ENCODE measurements at regions not wholly inside any gene's neighbourhood (a gene's known extent, or its start where the extent isn't known, plus 50 kb on each side); places are given as distances from the start of the nearest gene placed in this dataset.

- Histone ChIP-seq H3K4me1 (ENCODE audit: insufficient read depth, low read length, severe bottlenecking) (peaks cover 13% of the 10 kb centered on the region), H3K79me2 (ENCODE audit: insufficient read depth, low read length) (no peaks in the 10 kb centered on the region), H3K4me3 (ENCODE audit: low read depth, low read length, poor library complexity, severe bottlenecking) (no peak overlapping the region), H3K9me3 (ENCODE audit: low read length) (0 out of 2 replicates have a peak, but pooled peaks cover 2% of the 10 kb centered on the region), H3K27ac (ENCODE audit: low read depth, low read length, poor library complexity, severe bottlenecking) (no peak overlapping the region), H3K27me3 (ENCODE audit: insufficient read depth, low read length) (no peaks in the 10 kb centered on the region), H3K4me2 (ENCODE audit: low read length) (no peak overlapping the region), H3K9me2 (ENCODE audit: low read depth, low read length) (no peaks in the 10 kb centered on the region), H3K36me3 (ENCODE audit: insufficient read depth, low read length) (no peaks in the 10 kb centered on the region), H4K20me1 (ENCODE audit: insufficient read depth, low read length) (no peaks in the 10 kb centered on the region), H3F3A (ENCODE audit: insufficient read depth, low read length) (peaks cover 2% of the 10 kb centered on the region; the same call in 1 of the 2 replicates), H2AFZ (ENCODE audit: low read length) (no peak overlapping the region), H3K9ac (ENCODE audit: low read length) (no peak overlapping the region)
- TF ChIP-seq, protein P1, sequence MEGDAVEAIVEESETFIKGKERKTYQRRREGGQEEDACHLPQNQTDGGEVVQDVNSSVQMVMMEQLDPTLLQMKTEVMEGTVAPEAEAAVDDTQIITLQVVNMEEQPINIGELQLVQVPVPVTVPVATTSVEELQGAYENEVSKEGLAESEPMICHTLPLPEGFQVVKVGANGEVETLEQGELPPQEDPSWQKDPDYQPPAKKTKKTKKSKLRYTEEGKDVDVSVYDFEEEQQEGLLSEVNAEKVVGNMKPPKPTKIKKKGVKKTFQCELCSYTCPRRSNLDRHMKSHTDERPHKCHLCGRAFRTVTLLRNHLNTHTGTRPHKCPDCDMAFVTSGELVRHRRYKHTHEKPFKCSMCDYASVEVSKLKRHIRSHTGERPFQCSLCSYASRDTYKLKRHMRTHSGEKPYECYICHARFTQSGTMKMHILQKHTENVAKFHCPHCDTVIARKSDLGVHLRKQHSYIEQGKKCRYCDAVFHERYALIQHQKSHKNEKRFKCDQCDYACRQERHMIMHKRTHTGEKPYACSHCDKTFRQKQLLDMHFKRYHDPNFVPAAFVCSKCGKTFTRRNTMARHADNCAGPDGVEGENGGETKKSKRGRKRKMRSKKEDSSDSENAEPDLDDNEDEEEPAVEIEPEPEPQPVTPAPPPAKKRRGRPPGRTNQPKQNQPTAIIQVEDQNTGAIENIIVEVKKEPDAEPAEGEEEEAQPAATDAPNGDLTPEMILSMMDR (IDR thresholded peaks at IDR 0.05; ENCODE audit: low read length), result no peak
- TF ChIP-seq EZH2 (IDR thresholded peaks at IDR 0.05; ENCODE audit: borderline replicate concordance, low read length), result no peak
Measured at GRCh38 chr9:29691145-29691544, 2117.9 kb upstream of the C9orf72 start.

DNA sequence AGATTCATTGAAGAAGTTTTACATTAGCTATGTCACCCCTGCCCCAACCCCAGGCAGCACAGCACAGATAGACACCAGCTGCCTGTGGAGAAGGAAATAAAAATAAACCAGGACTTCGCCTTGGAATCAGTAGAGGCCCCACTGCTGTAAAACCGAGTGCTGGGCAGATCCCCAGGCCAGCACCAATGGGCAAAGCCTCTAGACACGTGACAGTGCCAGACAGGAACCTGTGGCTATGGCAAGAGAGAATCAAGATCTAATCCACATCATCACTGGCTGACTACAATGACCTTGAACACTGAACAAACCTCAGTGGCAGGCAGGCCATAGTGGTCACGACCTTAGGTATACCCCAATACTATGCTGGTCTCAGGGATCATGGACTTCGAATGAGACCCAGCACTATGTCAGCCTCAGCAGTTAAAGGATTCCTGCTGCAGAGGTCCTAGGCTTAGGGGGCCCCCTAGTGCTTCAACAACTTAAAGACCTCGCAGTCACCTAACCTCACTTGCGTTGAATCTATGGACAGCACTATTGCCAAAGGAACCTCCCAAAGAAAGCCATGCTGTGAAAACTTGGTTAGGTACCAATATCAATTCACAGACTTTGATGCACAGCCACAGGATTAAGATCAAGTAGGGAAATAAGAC, 2118.6 kb upstream of the C9orf72 start:
- Histone ChIP-seq H2AFZ (ENCODE audit: low read length) (no peak overlapping the region), H3K79me2 (ENCODE audit: insufficient read depth, low read length) (no peaks in the 10 kb centered on the region), H3K9me3 (ENCODE audit: low read length) (0 out of 2 replicates have a peak, but pooled peaks cover 2% of the 10 kb centered on the region), H4K20me1 (ENCODE audit: insufficient read depth, low read length) (no peaks in the 10 kb centered on the region), H3K9me2 (ENCODE audit: low read depth, low read length) (no peaks in the 10 kb centered on the region), H3F3A (ENCODE audit: insufficient read depth, low read length) (peaks cover 2% of the 10 kb centered on the region; the same call in 1 of the 2 replicates), H3K27me3 (ENCODE audit: insufficient read depth, low read length) (no peaks in the 10 kb centered on the region), H3K4me3 (ENCODE audit: low read depth, low read length, poor library complexity, severe bottlenecking) (no peak overlapping the region), H3K36me3 (ENCODE audit: insufficient read depth, low read length) (no peaks in the 10 kb centered on the region), H3K4me2 (ENCODE audit: low read length) (no peak overlapping the region), H3K27ac (ENCODE audit: low read depth, low read length, poor library complexity, severe bottlenecking) (peak overlapping the region; percentile 2), H3K4me1 (ENCODE audit: insufficient read depth, low read length, severe bottlenecking) (peaks cover 13% of the 10 kb centered on the region), H3K9ac (ENCODE audit: low read length) (no peak overlapping the region)
- TF ChIP-seq EZH2 (IDR thresholded peaks at IDR 0.05; ENCODE audit: borderline replicate concordance, low read length), result no peak
- TF ChIP-seq, protein P1 (IDR thresholded peaks at IDR 0.05; ENCODE audit: low read length), result peak; percentile 83

GRCh38 chr9:29697011-29697410, 2123.7 kb upstream of the C9orf72 start:
- Histone ChIP-seq H3K27ac (ENCODE audit: low read depth, low read length, poor library complexity, severe bottlenecking) (no peak overlapping the region), H3K9ac (ENCODE audit: low read length) (no peak overlapping the region), H3K79me2 (ENCODE audit: insufficient read depth, low read length) (no peaks in the 10 kb centered on the region), H3K4me3 (ENCODE audit: low read depth, low read length, poor library complexity, severe bottlenecking) (no peak overlapping the region), H3K27me3 (ENCODE audit: insufficient read depth, low read length) (no peaks in the 10 kb centered on the region), H4K20me1 (ENCODE audit: insufficient read depth, low read length) (no peaks in the 10 kb centered on the region), H3K4me2 (ENCODE audit: low read length) (no peak overlapping the region), H3K36me3 (ENCODE audit: insufficient read depth, low read length) (no peaks in the 10 kb centered on the region), H3K9me2 (ENCODE audit: low read depth, low read length) (no peaks in the 10 kb centered on the region), H3F3A (ENCODE audit: insufficient read depth, low read length) (no peaks in the 10 kb centered on the region), H2AFZ (ENCODE audit: low read length) (no peak overlapping the region), H3K9me3 (ENCODE audit: low read length) (0 out of 2 replicates have a peak, but pooled peaks cover 2% of the 10 kb centered on the region), H3K4me1 (ENCODE audit: insufficient read depth, low read length, severe bottlenecking) (no peaks in the 10 kb centered on the region)
- TF ChIP-seq, protein P1 (IDR thresholded peaks at IDR 0.05; ENCODE audit: low read length), result no peak
- no peak for TF ChIP-seq EZH2 (IDR thresholded peaks at IDR 0.05; ENCODE audit: borderline replicate concordance, low read length)
